ENCODE measurements at regions not wholly inside any gene's neighbourhood (a gene's known extent, or its start where the extent isn't known, plus 50 kb on each side); places are given as distances from the start of the nearest gene placed in this dataset.
A peak's percentile ranks its signal among the peaks of the same experiment; 100 is the strongest.

DNA sequence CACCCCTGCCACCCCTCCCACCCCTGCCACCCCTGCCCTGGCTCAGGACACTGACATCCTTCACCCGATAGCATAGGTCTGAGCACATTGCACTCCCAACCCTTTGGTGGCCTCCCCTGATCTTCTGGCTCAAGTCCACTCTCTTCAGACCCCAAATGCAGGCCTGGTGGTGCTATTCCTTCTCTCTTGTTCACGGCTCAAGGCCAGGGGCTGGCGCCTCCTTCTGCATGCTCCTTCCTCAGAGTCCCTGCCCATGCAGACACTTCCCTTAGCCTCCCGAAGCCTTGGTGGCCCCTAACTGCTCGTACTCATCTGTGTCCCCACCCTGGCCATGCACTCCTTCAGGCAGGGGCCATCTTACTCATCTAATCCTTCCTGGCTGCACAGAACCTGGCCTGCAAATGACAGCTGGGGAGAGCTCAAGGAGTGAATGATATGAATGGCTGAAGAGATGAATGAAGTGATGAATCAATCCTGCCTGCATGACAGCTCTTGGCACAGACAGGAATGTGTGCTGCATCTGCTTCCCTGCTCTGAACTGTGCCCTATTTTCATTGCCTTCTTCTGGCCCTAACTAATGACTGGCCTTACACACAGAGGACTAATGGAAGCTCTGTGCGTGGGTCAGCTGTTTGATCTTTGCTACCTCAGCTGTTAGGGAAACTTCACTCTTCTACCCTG is 290.8 kb downstream of the DYSF start (continued):
- TF ChIP-seq EP300 (IDR thresholded peaks at IDR 0.05; ENCODE audit: borderline replicate concordance in 1 of 2, low read depth in 1 of 2, low read length in 1 of 2) (no peak), JUND (IDR thresholded peaks at IDR 0.05) (no peak), RFX5 (IDR thresholded peaks at IDR 0.05; ENCODE audit: low read length) (no peak), MXI1 (IDR thresholded peaks at IDR 0.05; ENCODE audit: low read depth, low read length) (no peak), GATA2 (CRISPR knock-in tag; IDR thresholded peaks at IDR 0.05) (no peak)

DNA sequence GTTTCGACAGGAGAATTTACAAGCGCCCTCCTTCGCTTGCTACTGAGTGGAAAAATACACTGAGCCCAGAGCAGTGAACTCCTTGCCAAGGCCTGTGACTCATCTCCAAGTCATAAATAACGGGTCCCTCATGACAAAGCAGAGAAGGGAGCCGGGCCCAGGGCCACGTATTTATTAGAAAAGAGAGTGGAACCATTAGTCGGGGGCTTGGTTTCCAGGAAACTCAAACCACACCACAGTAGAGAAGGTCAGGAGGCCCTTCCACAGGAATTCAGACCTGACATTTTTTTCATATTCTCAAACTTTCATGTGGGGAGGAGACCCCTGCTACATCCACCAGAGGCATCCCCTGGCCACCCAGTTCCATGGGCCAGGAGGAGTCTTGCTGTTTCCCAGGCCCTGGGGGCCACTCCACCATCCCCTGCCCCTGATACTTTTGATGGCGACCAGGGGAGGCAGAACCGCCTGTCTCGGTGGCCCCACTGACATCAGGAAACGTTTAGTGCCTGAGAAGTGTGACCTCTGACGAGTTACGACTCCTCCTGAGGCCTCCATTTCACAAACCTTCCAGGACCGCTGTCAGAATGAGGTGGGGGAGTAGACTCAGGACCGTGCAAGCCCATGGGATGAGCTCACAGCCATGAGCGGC is 289.7 kb downstream of the DYSF start:
- Histone ChIP-seq H3K4me1 (ENCODE audit: control insufficient read depth in 1 of 2, insufficient read depth in 2 of 2, low read depth in 1 of 2, low read length in 1 of 2) (peaks cover 10 to 22% of the 10 kb centered on the region in 2 experiments; a peak in 3 of 4 replicates), H3K4me2 (0 out of 2 replicates have a peak overlapping the region, but pooled peaks have one; percentile 51), H3K27me3 (ENCODE audit: insufficient read depth) (no peaks in the 10 kb centered on the region), H3K4me3 (ENCODE audit: low read depth in 2 of 2, low read length in 1 of 2) (no peak overlapping the region), H2AFZ (ENCODE audit: low read depth) (no peak overlapping the region), H3K9ac (no peak overlapping the region), H3K9me3 (no peaks in the 10 kb centered on the region), H3K36me3 (replicated peaks in 1 of 2; ENCODE audit: control insufficient read depth in 1 of 2, insufficient read depth in 2 of 2, low read length in 1 of 2) (no peaks in the 10 kb centered on the region), H3K27ac (ENCODE audit: low read depth in 2 of 2, low read length in 1 of 2) (peak overlapping the region; percentile 67 to 74; a peak in 3 of 4 replicates), H3F3A (replicated peaks; ENCODE audit: insufficient read depth) (peaks cover 5% of the 10 kb centered on the region), H4K20me1 (ENCODE audit: insufficient read depth) (no peaks in the 10 kb centered on the region), H3K79me2 (ENCODE audit: insufficient read depth) (no peaks in the 10 kb centered on the region), H3K9me2 (no peaks in the 10 kb centered on the region)
- no peak for DNase-seq
- TF ChIP-seq GABPA (IDR thresholded peaks at IDR 0.05; ENCODE audit: low read depth) (no peak), FOSL2 (IDR thresholded peaks at IDR 0.05; ENCODE audit: borderline replicate concordance, low read depth) (peak; percentile 98), POLR2AphosphoS5 (IDR thresholded peaks at IDR 0.05; ENCODE audit: low read depth, low read length) (peak; percentile 78; the same call in 1 of the 2 replicates), TCF12 (IDR thresholded peaks at IDR 0.05) (peak; percentile 89), RFX5 (IDR thresholded peaks at IDR 0.05; ENCODE audit: low read length) (no peak), YY1 (IDR thresholded peaks at IDR 0.05; ENCODE audit: low read depth) (0 out of 2 replicates have a peak, but pooled peaks have one; percentile 22), FOXJ3 (CRISPR knock-in tag; IDR thresholded peaks at IDR 0.05) (no peak), RXRA (IDR thresholded peaks at IDR 0.05; ENCODE audit: borderline replicate concordance, low read depth) (peak; percentile 88; the same call in 1 of the 2 replicates), FOXM1 (IDR thresholded peaks at IDR 0.05; ENCODE audit: low read depth) (0 out of 2 replicates have a peak, but pooled peaks have one; percentile 13), EP300 (IDR thresholded peaks at IDR 0.05; ENCODE audit: borderline replicate concordance in 1 of 2, low read depth in 1 of 2, low read length in 1 of 2) (peak; percentile 22 to 89; a peak in 3 of 4 replicates), TEAD4 (IDR thresholded peaks at IDR 0.05; ENCODE audit: borderline replicate concordance, insufficient read depth) (peak; percentile 69; the same call in 1 of the 2 replicates), EZH2phosphoT487 (IDR thresholded peaks at IDR 0.05; ENCODE audit: borderline replicate concordance, low read depth) (no peak), NFIC (IDR thresholded peaks at IDR 0.05; ENCODE audit: borderline replicate concordance) (peak; percentile 98), JUND (IDR thresholded peaks at IDR 0.05) (peak; percentile 100)
- TF ChIP-seq, protein P1, sequence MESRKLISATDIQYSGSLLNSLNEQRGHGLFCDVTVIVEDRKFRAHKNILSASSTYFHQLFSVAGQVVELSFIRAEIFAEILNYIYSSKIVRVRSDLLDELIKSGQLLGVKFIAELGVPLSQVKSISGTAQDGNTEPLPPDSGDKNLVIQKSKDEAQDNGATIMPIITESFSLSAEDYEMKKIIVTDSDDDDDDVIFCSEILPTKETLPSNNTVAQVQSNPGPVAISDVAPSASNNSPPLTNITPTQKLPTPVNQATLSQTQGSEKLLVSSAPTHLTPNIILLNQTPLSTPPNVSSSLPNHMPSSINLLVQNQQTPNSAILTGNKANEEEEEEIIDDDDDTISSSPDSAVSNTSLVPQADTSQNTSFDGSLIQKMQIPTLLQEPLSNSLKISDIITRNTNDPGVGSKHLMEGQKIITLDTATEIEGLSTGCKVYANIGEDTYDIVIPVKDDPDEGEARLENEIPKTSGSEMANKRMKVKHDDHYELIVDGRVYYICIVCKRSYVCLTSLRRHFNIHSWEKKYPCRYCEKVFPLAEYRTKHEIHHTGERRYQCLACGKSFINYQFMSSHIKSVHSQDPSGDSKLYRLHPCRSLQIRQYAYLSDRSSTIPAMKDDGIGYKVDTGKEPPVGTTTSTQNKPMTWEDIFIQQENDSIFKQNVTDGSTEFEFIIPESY (IDR thresholded peaks at IDR 0.05; ENCODE audit: borderline replicate concordance, low read depth) = peak; percentile 67; the same call in 1 of the 2 replicates
- TF ChIP-seq, protein P2, sequence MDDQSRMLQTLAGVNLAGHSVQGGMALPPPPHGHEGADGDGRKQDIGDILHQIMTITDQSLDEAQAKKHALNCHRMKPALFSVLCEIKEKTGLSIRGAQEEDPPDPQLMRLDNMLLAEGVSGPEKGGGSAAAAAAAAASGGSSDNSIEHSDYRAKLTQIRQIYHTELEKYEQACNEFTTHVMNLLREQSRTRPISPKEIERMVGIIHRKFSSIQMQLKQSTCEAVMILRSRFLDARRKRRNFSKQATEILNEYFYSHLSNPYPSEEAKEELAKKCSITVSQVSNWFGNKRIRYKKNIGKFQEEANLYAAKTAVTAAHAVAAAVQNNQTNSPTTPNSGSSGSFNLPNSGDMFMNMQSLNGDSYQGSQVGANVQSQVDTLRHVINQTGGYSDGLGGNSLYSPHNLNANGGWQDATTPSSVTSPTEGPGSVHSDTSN (IDR thresholded peaks at IDR 0.05) = peak; percentile 97
- TF ChIP-seq, protein P3, sequence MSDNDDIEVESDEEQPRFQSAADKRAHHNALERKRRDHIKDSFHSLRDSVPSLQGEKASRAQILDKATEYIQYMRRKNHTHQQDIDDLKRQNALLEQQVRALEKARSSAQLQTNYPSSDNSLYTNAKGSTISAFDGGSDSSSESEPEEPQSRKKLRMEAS (IDR thresholded peaks at IDR 0.05; ENCODE audit: low read depth) = peak; percentile 54; the same call in 1 of the 2 replicates
- CTCF ChIA-PET = no interaction called here
- WGBS (ENCODE audit: low lambda C conversion rate) = 43% methylated on average over 16 of the region's 16 CpGs
- POLR2A ChIA-PET = no interaction called here

Data from SK-N-SH (cell line).